SK-N-SH treated with all-trans-retinoic acid at 6 μM for 48 hours (cell line): ENCODE measurements at regions not wholly inside any gene's neighbourhood (a gene's known extent, or its start where the extent isn't known, plus 50 kb on each side); places are given as distances from the start of the nearest gene placed in this dataset.

ENCODE experiments used
- ATAC-seq: fragments of 200-7000 bp; cut with Tn5 transposase; 3 replicates; pipeline ENCODE4 v1.9.1; 2020; ENCODE audit warnings: mild to moderate bottlenecking, moderate library complexity
- BACH2 ChIP-seq: fragments of 250-450 bp; sonication (Bioruptor Pico); IDR thresholded peaks from 2 replicates; pipeline ENCODE4 v1.9.0; 2021; ENCODE audit warnings: mild to moderate bottlenecking, borderline replicate concordance
- CSDC2 ChIP-seq: fragments of 250-450 bp; sonication (Bioruptor Pico); IDR thresholded peaks from 2 replicates; pipeline ENCODE4 v1.5.0; 2020; ENCODE audit warnings: mild to moderate bottlenecking, moderate library complexity
- ESRRG ChIP-seq: fragments of 250-450 bp; sonication (Bioruptor Pico); IDR thresholded peaks from 2 replicates; pipeline ENCODE4 v1.6.1; 2021; ENCODE audit warnings: mild to moderate bottlenecking
- GLIS3 ChIP-seq: fragments of 250-450 bp; sonication (Bioruptor Pico); IDR thresholded peaks from 2 replicates; pipeline ENCODE4 v1.5.0; 2020; ENCODE audit warnings: mild to moderate bottlenecking, moderate library complexity
- ISL1 ChIP-seq: fragments of 250-450 bp; sonication (Bioruptor Pico); IDR thresholded peaks from 2 replicates; pipeline ENCODE4 v2.1.2; 2022; ENCODE audit warnings: mild to moderate bottlenecking, moderate library complexity
- OSR1 ChIP-seq: fragments of 250-450 bp; sonication (Bioruptor Pico); IDR thresholded peaks from 2 replicates; pipeline ENCODE4 v1.8.0; 2022; ENCODE audit warnings: moderate library complexity, mild to moderate bottlenecking, inconsistent platforms
- PPARA ChIP-seq: fragments of 250-450 bp; sonication (Bioruptor Pico); IDR thresholded peaks from 2 replicates; pipeline ENCODE4 v1.5.0; 2020; ENCODE audit warnings: mild to moderate bottlenecking, borderline replicate concordance
- RARB ChIP-seq: fragments of 250-450 bp; sonication (Bioruptor Pico); IDR thresholded peaks from 2 replicates; pipeline ENCODE4 v1.8.0; 2021; ENCODE audit warnings: mild to moderate bottlenecking, moderate library complexity
- SNAI2 ChIP-seq: fragments of 250-450 bp; sonication (Bioruptor Pico); IDR thresholded peaks from 2 replicates; pipeline ENCODE4 v1.5.0; 2020; ENCODE audit warnings: mild to moderate bottlenecking, moderate library complexity
- TCF4 ChIP-seq: fragments of 250-450 bp; sonication (Bioruptor Pico); IDR thresholded peaks from 2 replicates; pipeline ENCODE4 v1.8.0; 2021; ENCODE audit warnings: mild to moderate bottlenecking, moderate library complexity, borderline replicate concordance
- TOX ChIP-seq: fragments of 250-450 bp; sonication (Bioruptor Pico); IDR thresholded peaks from 2 replicates; pipeline ENCODE4 v1.8.0; 2021; ENCODE audit warnings: mild to moderate bottlenecking, moderate library complexity, borderline replicate concordance
- ZC3H10 ChIP-seq: fragments of 250-450 bp; sonication (Bioruptor Pico); IDR thresholded peaks from 2 replicates; pipeline ENCODE4 v1.5.1; 2021; ENCODE audit warnings: mild to moderate bottlenecking, moderate library complexity
- ZFP3 ChIP-seq: fragments of 250-450 bp; sonication (Bioruptor Pico); IDR thresholded peaks from 2 replicates; pipeline ENCODE4 v1.5.0; 2020; ENCODE audit warnings: mild to moderate bottlenecking, moderate library complexity
- ZFP30 ChIP-seq: fragments of 450-650 bp; formaldehyde crosslinking; IDR thresholded peaks from 2 replicates; pipeline ENCODE4 v1.5.0; 2022; ENCODE audit warnings: mild to moderate bottlenecking, moderate library complexity
- ZNF565 ChIP-seq: fragments of 450-650 bp; formaldehyde crosslinking; conservative IDR thresholded peaks from 2 replicates; pipeline ENCODE4 v1.5.0; 2020; ENCODE audit warnings: low read depth, mild to moderate bottlenecking, moderate library complexity
- ZNF70 ChIP-seq: fragments of 450-650 bp; formaldehyde crosslinking; IDR thresholded peaks from 2 replicates; pipeline ENCODE4 v1.5.0; 2020; ENCODE audit warnings: mild to moderate bottlenecking, moderate library complexity
- ZNF8 ChIP-seq: fragments of 450-650 bp; formaldehyde crosslinking; IDR thresholded peaks from 2 replicates; pipeline ENCODE4 v1.5.0; 2020; ENCODE audit warnings: mild to moderate bottlenecking, moderate library complexity
- TF ChIP-seq, protein P1 (sequence below): fragments of 250-450 bp; sonication (Bioruptor Pico); IDR thresholded peaks from 2 replicates; pipeline ENCODE4 v1.8.0; 2021; ENCODE audit warnings: low read depth, mild to moderate bottlenecking, moderate library complexity, borderline replicate concordance
- TF ChIP-seq, protein P2 (sequence below): fragments of 250-450 bp; sonication (Bioruptor Pico); IDR thresholded peaks from 2 replicates; pipeline ENCODE4 v1.8.0; 2020; ENCODE audit warnings: mild to moderate bottlenecking, moderate library complexity, borderline replicate concordance
- TF ChIP-seq, protein P3 (sequence below): fragments of 250-450 bp; sonication (Bioruptor Pico); IDR thresholded peaks from 2 replicates; pipeline ENCODE4 v1.5.1; 2021; ENCODE audit warnings: mild to moderate bottlenecking, moderate library complexity

DNA sequence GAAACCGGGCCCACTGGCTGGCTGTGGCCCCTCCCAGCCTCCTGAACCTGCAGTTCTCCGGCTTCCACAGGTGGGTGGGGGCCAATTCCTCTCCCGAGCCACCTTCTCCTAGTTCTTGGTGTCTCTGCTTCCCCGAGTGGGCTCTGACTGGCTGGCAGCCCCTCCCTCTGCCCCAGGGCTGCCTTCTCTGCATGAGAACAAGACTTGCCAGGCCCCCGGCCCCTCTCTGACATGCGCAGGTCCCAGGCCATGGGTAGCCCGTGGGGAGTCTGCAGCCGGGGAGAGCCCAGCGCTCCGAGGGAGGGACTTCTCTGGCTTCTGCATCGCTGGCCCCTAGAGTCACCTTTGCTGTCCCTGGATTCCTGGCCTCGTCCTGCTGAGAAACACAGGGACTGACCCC lies 421.7 kb downstream of the IRX2 start (continued):
- TF ChIP-seq, protein P1, sequence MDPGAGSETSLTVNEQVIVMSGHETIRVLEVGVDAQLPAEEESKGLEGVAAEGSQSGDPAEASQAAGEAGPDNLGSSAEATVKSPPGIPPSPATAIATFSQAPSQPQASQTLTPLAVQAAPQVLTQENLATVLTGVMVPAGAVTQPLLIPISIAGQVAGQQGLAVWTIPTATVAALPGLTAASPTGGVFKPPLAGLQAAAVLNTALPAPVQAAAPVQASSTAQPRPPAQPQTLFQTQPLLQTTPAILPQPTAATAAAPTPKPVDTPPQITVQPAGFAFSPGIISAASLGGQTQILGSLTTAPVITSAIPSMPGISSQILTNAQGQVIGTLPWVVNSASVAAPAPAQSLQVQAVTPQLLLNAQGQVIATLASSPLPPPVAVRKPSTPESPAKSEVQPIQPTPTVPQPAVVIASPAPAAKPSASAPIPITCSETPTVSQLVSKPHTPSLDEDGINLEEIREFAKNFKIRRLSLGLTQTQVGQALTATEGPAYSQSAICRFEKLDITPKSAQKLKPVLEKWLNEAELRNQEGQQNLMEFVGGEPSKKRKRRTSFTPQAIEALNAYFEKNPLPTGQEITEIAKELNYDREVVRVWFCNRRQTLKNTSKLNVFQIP (CRISPR knock-in tag), result no peak
- no peak for TF ChIP-seq SNAI2 (CRISPR knock-in tag)

DNA sequence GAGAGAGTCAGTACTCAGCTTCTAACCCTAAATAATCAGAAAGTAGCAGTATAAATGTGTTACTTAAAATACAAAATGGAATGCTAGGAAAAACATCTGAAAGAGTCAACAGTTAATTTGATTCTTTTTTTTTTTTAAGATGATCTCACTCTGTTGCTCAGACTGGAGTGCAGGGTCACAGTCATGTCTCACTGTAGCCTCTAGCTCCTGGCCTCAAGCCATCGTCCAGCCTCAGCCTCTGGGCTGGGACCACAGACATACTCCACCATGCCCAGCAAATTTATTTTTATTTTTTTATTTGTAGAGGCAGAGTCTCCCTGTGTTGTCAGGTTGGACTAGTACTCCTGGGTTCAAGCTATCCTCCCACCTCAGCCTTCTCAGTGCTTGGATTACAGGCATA lies 424.9 kb downstream of the IRX2 start:
- no peak for ATAC-seq
- TF ChIP-seq BACH2, result no peak
- no peak for TF ChIP-seq ZFP30 (CRISPR knock-in tag)
- no peak for TF ChIP-seq PPARA (CRISPR knock-in tag)
- no peak for TF ChIP-seq ZNF565 (CRISPR knock-in tag)
- TF ChIP-seq, protein P2, sequence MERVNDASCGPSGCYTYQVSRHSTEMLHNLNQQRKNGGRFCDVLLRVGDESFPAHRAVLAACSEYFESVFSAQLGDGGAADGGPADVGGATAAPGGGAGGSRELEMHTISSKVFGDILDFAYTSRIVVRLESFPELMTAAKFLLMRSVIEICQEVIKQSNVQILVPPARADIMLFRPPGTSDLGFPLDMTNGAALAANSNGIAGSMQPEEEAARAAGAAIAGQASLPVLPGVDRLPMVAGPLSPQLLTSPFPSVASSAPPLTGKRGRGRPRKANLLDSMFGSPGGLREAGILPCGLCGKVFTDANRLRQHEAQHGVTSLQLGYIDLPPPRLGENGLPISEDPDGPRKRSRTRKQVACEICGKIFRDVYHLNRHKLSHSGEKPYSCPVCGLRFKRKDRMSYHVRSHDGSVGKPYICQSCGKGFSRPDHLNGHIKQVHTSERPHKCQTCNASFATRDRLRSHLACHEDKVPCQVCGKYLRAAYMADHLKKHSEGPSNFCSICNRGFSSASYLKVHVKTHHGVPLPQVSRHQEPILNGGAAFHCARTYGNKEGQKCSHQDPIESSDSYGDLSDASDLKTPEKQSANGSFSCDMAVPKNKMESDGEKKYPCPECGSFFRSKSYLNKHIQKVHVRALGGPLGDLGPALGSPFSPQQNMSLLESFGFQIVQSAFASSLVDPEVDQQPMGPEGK (CRISPR knock-in tag), result no peak
- TF ChIP-seq OSR1 (CRISPR knock-in tag), result no peak
- no peak for TF ChIP-seq ZNF70
- no peak for TF ChIP-seq ESRRG (CRISPR knock-in tag)
- no peak for TF ChIP-seq ISL1 (CRISPR knock-in tag)
- no peak for TF ChIP-seq SNAI2 (CRISPR knock-in tag)
- no peak for TF ChIP-seq TCF4 (CRISPR knock-in tag)
- no peak for TF ChIP-seq ZFP3 (CRISPR knock-in tag)
- TF ChIP-seq ZNF8 (CRISPR knock-in tag), result no peak
- TF ChIP-seq RARB (CRISPR knock-in tag), result no peak

DNA sequence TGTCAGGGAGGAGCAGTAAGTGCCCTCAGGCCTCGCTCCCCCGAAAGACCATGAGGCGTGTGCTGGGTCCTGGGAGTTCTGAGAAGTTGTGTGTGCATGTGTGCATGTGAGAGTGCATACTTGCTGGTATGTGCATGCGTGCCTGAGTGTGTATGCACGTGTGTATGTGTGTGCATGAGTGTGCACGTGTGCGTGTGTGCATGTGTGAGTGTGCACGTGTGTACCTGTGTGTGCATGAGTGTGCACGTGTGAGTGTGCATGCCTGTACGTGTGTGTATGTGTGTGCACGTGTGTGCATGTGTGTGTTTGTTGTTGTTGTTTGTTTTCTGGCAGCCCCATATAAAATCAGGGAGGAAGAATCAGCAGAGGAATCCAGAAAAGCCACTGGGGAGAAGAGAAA lies 426.7 kb downstream of the IRX2 start:
- TF ChIP-seq ZFP3 (CRISPR knock-in tag) (no peak), TOX (CRISPR knock-in tag) (no peak), ISL1 (CRISPR knock-in tag) (no peak), ZFP30 (CRISPR knock-in tag) (no peak)
- TF ChIP-seq, all 23 proteins: peak for 0
- ATAC-seq, result no peak

DNA sequence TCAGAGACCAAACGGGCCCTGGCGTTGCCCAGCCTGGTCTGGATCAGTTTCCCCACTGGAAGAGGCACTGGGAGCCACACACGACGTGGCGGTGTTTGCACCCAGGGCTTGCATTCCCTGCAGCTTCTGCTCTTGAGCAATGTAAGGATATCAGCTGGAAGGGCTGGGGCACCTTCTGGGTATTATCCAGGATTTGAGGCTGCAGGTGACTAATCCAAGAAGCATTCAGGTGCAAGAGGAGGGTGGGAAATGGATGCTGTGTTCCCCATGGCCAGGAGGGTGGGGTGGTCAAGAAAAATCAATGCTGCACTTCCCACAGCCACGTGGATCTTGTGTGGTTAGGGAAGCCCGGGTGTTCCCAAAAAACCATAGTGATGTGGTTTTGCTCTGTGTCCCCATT lies 430.9 kb downstream of the IRX2 start:
- no peak for ATAC-seq
- TF ChIP-seq ESRRG (CRISPR knock-in tag), result no peak
- TF ChIP-seq ZC3H10 (CRISPR knock-in tag), result no peak
- no peak for TF ChIP-seq ZFP30 (CRISPR knock-in tag)
- TF ChIP-seq, protein P2 (CRISPR knock-in tag), result no peak
- TF ChIP-seq OSR1 (CRISPR knock-in tag), result no peak
- TF ChIP-seq SNAI2 (CRISPR knock-in tag), result no peak
- TF ChIP-seq, protein P3, sequence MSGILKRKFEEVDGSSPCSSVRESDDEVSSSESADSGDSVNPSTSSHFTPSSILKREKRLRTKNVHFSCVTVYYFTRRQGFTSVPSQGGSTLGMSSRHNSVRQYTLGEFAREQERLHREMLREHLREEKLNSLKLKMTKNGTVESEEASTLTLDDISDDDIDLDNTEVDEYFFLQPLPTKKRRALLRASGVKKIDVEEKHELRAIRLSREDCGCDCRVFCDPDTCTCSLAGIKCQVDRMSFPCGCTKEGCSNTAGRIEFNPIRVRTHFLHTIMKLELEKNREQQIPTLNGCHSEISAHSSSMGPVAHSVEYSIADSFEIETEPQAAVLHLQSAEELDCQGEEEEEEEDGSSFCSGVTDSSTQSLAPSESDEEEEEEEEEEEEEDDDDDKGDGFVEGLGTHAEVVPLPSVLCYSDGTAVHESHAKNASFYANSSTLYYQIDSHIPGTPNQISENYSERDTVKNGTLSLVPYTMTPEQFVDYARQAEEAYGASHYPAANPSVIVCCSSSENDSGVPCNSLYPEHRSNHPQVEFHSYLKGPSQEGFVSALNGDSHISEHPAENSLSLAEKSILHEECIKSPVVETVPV (CRISPR knock-in tag), result no peak
- no peak for TF ChIP-seq PPARA (CRISPR knock-in tag)
- TF ChIP-seq ZNF8 (CRISPR knock-in tag), result no peak

DNA sequence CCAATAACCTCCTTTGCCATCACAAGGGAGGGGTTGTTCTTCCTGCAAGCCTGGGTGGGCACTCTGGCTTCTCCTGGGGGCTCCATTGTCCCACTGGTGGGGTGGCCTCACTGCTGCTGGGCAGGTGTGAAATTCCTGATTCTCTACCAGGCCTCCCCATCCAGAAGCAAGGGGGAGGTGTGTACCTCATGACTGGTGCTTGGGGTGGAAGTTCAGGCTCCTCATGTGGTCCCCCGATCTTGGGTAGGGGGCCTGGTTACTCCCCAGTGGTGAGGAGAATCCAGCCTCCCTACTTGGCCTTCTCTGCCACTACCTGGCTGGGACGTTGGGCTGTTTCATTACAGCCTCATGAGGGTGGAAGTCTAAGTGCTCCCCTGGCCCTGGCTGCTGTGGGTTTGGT lies 433.9 kb downstream of the IRX2 start:
- no peak for TF ChIP-seq BACH2
- no peak for ATAC-seq

DNA sequence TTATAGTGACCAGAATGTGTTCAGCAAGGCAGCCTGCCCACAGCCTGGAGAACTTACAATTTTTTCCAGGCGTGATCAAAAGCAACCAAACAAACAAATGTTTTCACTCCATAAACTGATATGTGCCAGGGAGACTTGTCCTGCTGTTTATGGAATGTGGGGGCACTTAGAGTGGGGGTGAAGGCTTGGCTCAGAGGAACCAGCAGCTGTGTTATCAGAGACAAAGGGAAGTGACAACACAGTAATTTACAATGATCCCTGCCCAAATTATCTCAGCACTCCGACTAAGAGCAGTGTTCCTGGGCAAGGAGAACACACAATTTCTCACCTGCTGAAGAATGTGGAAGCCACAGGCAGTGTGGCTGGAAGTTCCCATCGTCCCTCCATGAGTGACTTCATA lies 429.1 kb upstream of the IRX4 start:
- TF ChIP-seq GLIS3 (CRISPR knock-in tag), result no peak
- no peak for TF ChIP-seq CSDC2 (CRISPR knock-in tag)
- no peak for TF ChIP-seq ISL1 (CRISPR knock-in tag)
- no peak for TF ChIP-seq TOX (CRISPR knock-in tag)
- TF ChIP-seq, protein P3 (CRISPR knock-in tag), result no peak
- no peak for TF ChIP-seq RARB (CRISPR knock-in tag)
- TF ChIP-seq, protein P2 (CRISPR knock-in tag), result no peak
- TF ChIP-seq, all 23 proteins: peak for 0
- ATAC-seq, result no peak
